Mucosa of gallbladder (tissue), 1 donor: ENCODE measurements at regions not wholly inside any gene's neighbourhood (a gene's known extent, or its start where the extent isn't known, plus 50 kb on each side); places are given as distances from the start of the nearest gene placed in this dataset.
A peak's percentile ranks its signal among the peaks of the same experiment; 100 is the strongest.
"Not testable (repeated sequence)": the region's sequence is repeated elsewhere in the genome, so short reads cannot be mapped to it uniquely, and the experiment has no call there.

Experiments
- DNase-seq: peaks from one replicate; pipeline ENCODE4 v3.0.0-alpha.2; 2020; ENCODE audit warnings: low spot score
- donor health status: DM: no; HTN: no; CAD: no.

- no peak for DNase-seq
Observed at GRCh38 chr2:118791483-118791882, 56.0 kb downstream of the EN1 start.

GRCh38 chr2:118786746-118787145 lies 60.7 kb downstream of the EN1 start:
- no peak for DNase-seq

- no peak for DNase-seq
Observed at GRCh38 chr2:118784860-118785259, 62.6 kb downstream of the EN1 start.

- no peak for DNase-seq
Observed at GRCh38 chr2:118779362-118779761, 68.1 kb downstream of the EN1 start.

GRCh38 chr2:118774458-118775133 lies 72.9 kb downstream of the EN1 start:
- DNase-seq, result peak; percentile 12

GRCh38 chr2:118773826-118774225 lies 73.6 kb downstream of the EN1 start:
- DNase-seq, result no peak

GRCh38 chr2:118772487-118773200 lies 74.8 kb downstream of the EN1 start:
- DNase-seq, result no peak

GRCh38 chr2:118769707-118770400 lies 77.6 kb downstream of the EN1 start:
- DNase-seq, result no peak

GRCh38 chr2:118766871-118767270 lies 80.6 kb downstream of the EN1 start:
- no peak for DNase-seq

GRCh38 chr2:118764855-118765254 lies 82.6 kb downstream of the EN1 start:
- no peak for DNase-seq

GRCh38 chr2:118763797-118764196 lies 83.7 kb downstream of the EN1 start:
- no peak for DNase-seq

- no peak for DNase-seq
Observed at GRCh38 chr2:118762290-118762689, 85.2 kb downstream of the EN1 start.

- DNase-seq, result no peak
Observed at GRCh38 chr2:118761771-118762170, 85.7 kb downstream of the EN1 start.

- DNase-seq, result no peak
Observed at GRCh38 chr2:118755901-118756300, 91.5 kb downstream of the EN1 start.

GRCh38 chr2:118755384-118755783 lies 92.1 kb downstream of the EN1 start:
- DNase-seq, result no peak

GRCh38 chr2:118752762-118753429 lies 94.6 kb downstream of the EN1 start:
- DNase-seq, result no peak

- DNase-seq, result no peak
Observed at GRCh38 chr2:118750959-118751565, 96.4 kb downstream of the EN1 start.

GRCh38 chr2:118748245-118748885 lies 99.1 kb downstream of the EN1 start:
- no peak for DNase-seq

GRCh38 chr2:118747637-118748036 lies 99.8 kb downstream of the EN1 start:
- DNase-seq, result no peak

- no peak for DNase-seq
Observed at GRCh38 chr2:118747066-118747465, 100.4 kb downstream of the EN1 start.

GRCh38 chr2:118744682-118745181 lies 102.7 kb downstream of the EN1 start:
- DNase-seq, result not testable (repeated sequence)
